ENCODE measurements at regions not wholly inside any gene's neighbourhood (a gene's known extent, or its start where the extent isn't known, plus 50 kb on each side); places are given as distances from the start of the nearest gene placed in this dataset.

DNA sequence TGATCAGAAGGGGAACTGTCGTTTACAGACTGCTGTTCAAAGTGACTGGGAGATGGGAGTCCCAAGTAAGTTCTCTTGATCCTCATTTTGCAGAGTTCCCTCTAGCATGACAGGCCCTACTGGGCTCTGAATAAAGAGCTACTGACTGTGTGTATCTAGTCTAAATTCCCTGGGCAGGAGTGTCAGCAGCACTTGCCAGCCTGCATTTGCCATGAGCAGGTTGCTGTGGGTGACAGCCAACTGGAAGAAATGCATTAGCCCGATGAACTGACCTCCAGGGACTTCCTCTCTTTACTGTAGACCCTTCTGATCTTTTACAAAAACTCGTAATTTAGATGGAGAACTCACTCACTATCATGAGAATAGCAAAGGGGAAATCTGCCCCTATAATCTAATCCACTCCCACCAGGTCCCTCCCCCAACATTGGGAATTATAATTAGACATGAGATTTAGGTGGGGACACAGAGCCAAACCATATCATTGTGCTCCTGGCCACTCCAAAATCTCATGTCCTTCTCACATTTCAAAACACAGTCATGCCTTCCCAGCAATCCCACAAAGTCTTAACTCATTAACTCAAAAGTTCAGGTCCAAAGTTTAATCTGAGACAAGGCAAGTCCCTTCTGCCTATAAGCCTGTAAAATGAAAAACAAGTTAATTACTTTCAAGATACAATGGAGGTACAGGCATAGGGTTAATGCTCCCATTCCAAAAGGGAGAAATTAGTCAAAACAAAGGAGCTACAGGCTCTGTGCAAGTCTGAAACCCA lies 78.9 kb upstream of the CXCL14 start:
- TF ChIP-seq, protein P1, sequence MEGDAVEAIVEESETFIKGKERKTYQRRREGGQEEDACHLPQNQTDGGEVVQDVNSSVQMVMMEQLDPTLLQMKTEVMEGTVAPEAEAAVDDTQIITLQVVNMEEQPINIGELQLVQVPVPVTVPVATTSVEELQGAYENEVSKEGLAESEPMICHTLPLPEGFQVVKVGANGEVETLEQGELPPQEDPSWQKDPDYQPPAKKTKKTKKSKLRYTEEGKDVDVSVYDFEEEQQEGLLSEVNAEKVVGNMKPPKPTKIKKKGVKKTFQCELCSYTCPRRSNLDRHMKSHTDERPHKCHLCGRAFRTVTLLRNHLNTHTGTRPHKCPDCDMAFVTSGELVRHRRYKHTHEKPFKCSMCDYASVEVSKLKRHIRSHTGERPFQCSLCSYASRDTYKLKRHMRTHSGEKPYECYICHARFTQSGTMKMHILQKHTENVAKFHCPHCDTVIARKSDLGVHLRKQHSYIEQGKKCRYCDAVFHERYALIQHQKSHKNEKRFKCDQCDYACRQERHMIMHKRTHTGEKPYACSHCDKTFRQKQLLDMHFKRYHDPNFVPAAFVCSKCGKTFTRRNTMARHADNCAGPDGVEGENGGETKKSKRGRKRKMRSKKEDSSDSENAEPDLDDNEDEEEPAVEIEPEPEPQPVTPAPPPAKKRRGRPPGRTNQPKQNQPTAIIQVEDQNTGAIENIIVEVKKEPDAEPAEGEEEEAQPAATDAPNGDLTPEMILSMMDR (IDR thresholded peaks at IDR 0.05), result no peak
- peaks cover 8% of the 10 kb centered on the region for H3K4me1 ChIP-seq (ENCODE audit: low read depth)
- H3K4me3 ChIP-seq, result no peak overlapping the region
- no peaks in the 10 kb centered on the region for H3K36me3 ChIP-seq (ENCODE audit: low read depth)
- DNase-seq (no peak), ATAC-seq (peak; percentile 48)
- H3K9me3 ChIP-seq, result no peaks in the 10 kb centered on the region
- intact Hi-C loops (cut with DNase I, micrococcal nuclease), result no loop called here

DNA sequence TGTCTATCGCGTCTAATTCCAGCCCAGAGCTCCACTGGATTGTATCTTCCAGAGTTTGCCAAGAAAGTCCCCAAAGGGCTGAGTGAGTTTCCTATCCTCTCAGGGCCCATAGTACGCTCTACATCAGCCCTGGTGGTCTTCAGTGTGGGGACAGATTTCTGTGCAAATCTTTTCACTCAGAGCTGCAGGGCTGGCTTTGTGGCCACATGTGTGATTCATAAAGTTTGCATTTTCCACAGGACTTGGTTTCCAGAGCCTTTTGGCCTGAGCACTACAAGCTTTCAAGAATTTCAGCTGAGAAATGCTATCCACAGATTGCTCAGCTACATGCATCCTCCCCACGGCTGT lies 76.7 kb upstream of the CXCL14 start:
- no peak overlapping the region for H3K4me3 ChIP-seq
- ATAC-seq (no peak), DNase-seq (no peak)
- TF ChIP-seq, protein P1 (IDR thresholded peaks at IDR 0.05), result no peak
- H3K9me3 ChIP-seq, result no peaks in the 10 kb centered on the region
- H3K36me3 ChIP-seq (ENCODE audit: low read depth), result no peaks in the 10 kb centered on the region
- H3K4me1 ChIP-seq (ENCODE audit: low read depth), result peaks cover 8% of the 10 kb centered on the region
- intact Hi-C loops (cut with DNase I, micrococcal nuclease), result no loop called here

DNA sequence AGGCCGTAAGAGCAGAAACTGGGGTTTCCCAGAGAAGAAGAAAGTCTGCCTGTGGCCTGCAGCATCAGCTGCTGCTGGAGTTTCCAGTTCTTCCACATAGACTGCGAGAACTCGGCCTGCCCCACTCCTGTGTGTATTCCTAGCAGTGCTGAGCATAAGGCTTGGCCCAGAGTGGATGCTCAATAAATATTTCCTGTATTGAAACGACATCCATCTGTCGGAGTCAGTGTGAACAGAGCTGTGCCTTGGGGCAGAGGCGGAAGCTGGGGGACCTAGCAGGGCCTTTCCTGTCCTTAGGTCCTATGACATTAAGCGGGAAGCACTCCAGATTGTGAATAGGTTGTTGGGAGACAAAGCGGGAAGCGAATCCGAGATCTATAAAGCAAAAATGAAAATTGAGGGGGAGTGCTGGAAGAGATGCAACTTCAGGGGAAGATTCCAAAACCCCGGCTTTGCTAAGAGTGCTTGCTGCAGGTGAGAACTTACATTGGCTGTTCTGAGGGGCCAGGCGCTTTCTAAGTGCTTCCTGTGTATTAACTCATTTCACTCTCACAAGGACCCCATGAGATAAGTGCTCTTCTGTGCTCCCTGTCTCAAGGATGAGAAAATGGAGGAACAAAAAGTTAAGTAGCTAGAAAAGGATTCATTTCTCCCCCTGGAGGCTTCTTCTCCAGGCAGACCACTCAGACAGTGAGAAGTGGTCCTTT lies 76.1 kb upstream of the CXCL14 start:
- no peaks in the 10 kb centered on the region for H3K36me3 ChIP-seq (ENCODE audit: low read depth)
- no peaks in the 10 kb centered on the region for H3K9me3 ChIP-seq
- DNase-seq (no peak), ATAC-seq (no peak)
- TF ChIP-seq, protein P1 (IDR thresholded peaks at IDR 0.05), result no peak
- no peak overlapping the region for H3K4me3 ChIP-seq
- peaks cover 8% of the 10 kb centered on the region for H3K4me1 ChIP-seq (ENCODE audit: low read depth)
- intact Hi-C loops (cut with DNase I, micrococcal nuclease), result no loop called here

DNA sequence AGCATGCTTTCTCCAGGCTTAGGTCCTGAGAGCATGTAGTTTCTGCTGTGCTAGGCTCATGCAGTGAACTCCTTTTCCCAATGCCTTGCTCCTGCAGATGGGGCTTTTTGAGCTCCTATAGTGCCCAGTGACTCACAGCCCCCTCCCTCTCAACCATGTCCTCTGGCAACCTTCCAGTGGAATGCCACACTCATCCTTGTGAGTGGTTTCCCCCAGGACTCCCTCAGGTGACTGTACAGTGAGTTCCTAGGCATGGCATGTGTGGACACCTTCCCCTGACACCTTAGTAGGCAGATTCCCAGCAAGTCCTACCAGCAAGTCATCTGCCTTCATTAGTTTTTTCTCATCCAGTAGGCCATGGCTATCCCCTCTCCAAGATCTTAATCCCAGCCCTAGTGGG lies 72.4 kb upstream of the CXCL14 start:
- TF ChIP-seq, protein P1 (IDR thresholded peaks at IDR 0.05), result no peak
- no peak overlapping the region for H3K4me3 ChIP-seq
- ATAC-seq (no peak), DNase-seq (no peak)
- no peaks in the 10 kb centered on the region for H3K36me3 ChIP-seq (ENCODE audit: low read depth)
- no peaks in the 10 kb centered on the region for H3K4me1 ChIP-seq (ENCODE audit: low read depth)
- no peaks in the 10 kb centered on the region for H3K9me3 ChIP-seq
- intact Hi-C loops (cut with DNase I, micrococcal nuclease), result no loop called here

DNA sequence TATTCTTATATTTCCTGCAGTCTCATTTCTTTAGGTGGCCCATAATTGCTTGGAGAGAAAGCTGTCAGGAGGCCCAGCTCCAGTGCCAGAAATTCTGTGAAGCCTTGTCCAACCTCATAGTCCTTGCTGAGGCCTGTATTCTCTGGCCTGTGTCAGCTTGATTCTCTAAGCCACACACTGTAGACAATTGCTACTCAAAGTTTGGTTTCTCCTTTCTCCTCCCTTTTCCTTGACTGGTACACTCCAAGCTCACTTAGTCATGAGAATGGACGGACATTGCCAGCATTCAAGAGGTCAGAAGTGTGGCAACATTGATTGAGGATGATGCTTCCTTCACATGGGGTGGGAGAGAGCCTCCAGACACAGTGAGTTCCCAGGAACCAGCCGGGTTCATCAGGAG lies 71.3 kb upstream of the CXCL14 start:
- Histone ChIP-seq H3K4me3 (no peak overlapping the region), H3K4me1 (ENCODE audit: low read depth) (no peaks in the 10 kb centered on the region), H3K36me3 (ENCODE audit: low read depth) (no peaks in the 10 kb centered on the region), H3K9me3 (no peaks in the 10 kb centered on the region)
- no peak for ATAC-seq
- TF ChIP-seq, protein P1 (IDR thresholded peaks at IDR 0.05), result no peak
- DNase-seq, result no peak
- intact Hi-C loops (cut with DNase I, micrococcal nuclease), result no loop called here
